H9 (cell line): ENCODE measurements at regions not wholly inside any gene's neighbourhood (a gene's known extent, or its start where the extent isn't known, plus 50 kb on each side); places are given as distances from the start of the nearest gene placed in this dataset.

Source experiments
- DNase-seq: peaks from one replicate; pipeline ENCODE4 v3.0.0-alpha.2; 2017
- H2AFZ ChIP-seq: one replicate; pipeline ENCODE4 v1.6.1; 2013; ENCODE audit warnings: mild to moderate bottlenecking, low read length, control low read depth, moderate library complexity
- H2AK5ac ChIP-seq: 2 replicates; pipeline ENCODE4 v1.6.1; 2013; ENCODE audit warnings: low read length, control low read depth, mixed read lengths; ENCODE audit not compliant: insufficient read length
- H2BK120ac ChIP-seq: one replicate; pipeline ENCODE4 v1.6.1; 2013; ENCODE audit warnings: low read depth, mild to moderate bottlenecking, low read length, control low read depth, inconsistent platforms; ENCODE audit not compliant: poor library complexity, severe bottlenecking
- H2BK12ac ChIP-seq: 2 replicates; pipeline ENCODE4 v1.6.1; 2013; ENCODE audit warnings: low read length, control low read depth, mixed read lengths, low read depth; ENCODE audit not compliant: insufficient read length
- H2BK15ac ChIP-seq: 2 replicates; pipeline ENCODE4 v1.6.1; 2013; ENCODE audit warnings: low read depth, low read length, control low read depth
- H2BK20ac ChIP-seq: one replicate; pipeline ENCODE4 v1.6.1; 2013; ENCODE audit warnings: low read depth, mild to moderate bottlenecking, low read length, control low read depth, inconsistent platforms; ENCODE audit not compliant: poor library complexity, severe bottlenecking
- H2BK5ac ChIP-seq: 2 replicates; pipeline ENCODE4 v1.6.1; 2013; ENCODE audit warnings: low read length, control low read depth, mixed read lengths; ENCODE audit not compliant: insufficient read length
- H3K14ac ChIP-seq: 2 replicates; pipeline ENCODE4 v1.6.1; 2013; ENCODE audit warnings: low read length, control low read depth; ENCODE audit not compliant: insufficient read depth
- H3K18ac ChIP-seq: 2 replicates; pipeline ENCODE4 v1.6.1; 2013; ENCODE audit warnings: low read depth, mild to moderate bottlenecking, mixed read lengths, low read length, control low read depth; ENCODE audit not compliant: insufficient read length
- H3K23ac ChIP-seq: 2 replicates; pipeline ENCODE4 v1.6.1; 2013; ENCODE audit warnings: low read length, control low read depth, mixed read lengths, low read depth; ENCODE audit not compliant: insufficient read length
- H3K23me2 ChIP-seq: 2 replicates; pipeline ENCODE4 v1.6.1; 2013; ENCODE audit warnings: low read depth, mild to moderate bottlenecking, mixed read lengths, low read length, control low read depth; ENCODE audit not compliant: insufficient read length, poor library complexity, severe bottlenecking
- H3K27ac ChIP-seq: 2 replicates; pipeline ENCODE4 v1.5.1; 2013; ENCODE audit warnings: low read length, control low read depth, mixed read lengths, low read depth; ENCODE audit not compliant: insufficient read length
- H3K27me3 ChIP-seq: 2 replicates; pipeline ENCODE4 v1.6.1; 2013; ENCODE audit warnings: low read length, control low read depth, inconsistent platforms; ENCODE audit not compliant: insufficient read depth
- H3K4ac ChIP-seq: 2 replicates; pipeline ENCODE4 v1.6.1; 2013; ENCODE audit warnings: low read depth, mild to moderate bottlenecking, control low read depth, inconsistent platforms, low read length, moderate library complexity
- H3K4me1 ChIP-seq: 2 replicates; pipeline ENCODE4 v1.6.1; 2013; ENCODE audit warnings: low read length, control low read depth, inconsistent platforms; ENCODE audit not compliant: insufficient read depth
- H3K4me2 ChIP-seq: 2 replicates; pipeline ENCODE4 v1.6.1; 2013; ENCODE audit warnings: low read length, control low read depth, mixed read lengths; ENCODE audit not compliant: insufficient read length, insufficient read depth
- H3K56ac ChIP-seq: 2 replicates; pipeline ENCODE4 v1.6.1; 2013; ENCODE audit warnings: low read depth, mild to moderate bottlenecking, mixed read lengths, low read length, control low read depth; ENCODE audit not compliant: insufficient read length
- H3K79me1 ChIP-seq: 2 replicates; pipeline ENCODE4 v1.6.1; 2013; ENCODE audit warnings: low read depth, mild to moderate bottlenecking, moderate library complexity, low read length, control low read depth, inconsistent platforms; ENCODE audit not compliant: insufficient read depth, poor library complexity, severe bottlenecking
- H3K79me2 ChIP-seq: 2 replicates; pipeline ENCODE4 v1.6.1; 2013; ENCODE audit warnings: low read length, control low read depth, inconsistent platforms; ENCODE audit not compliant: insufficient read depth
- H3K9ac ChIP-seq: 2 replicates; pipeline ENCODE4 v1.6.1; 2013; ENCODE audit warnings: low read length, control low read depth, mixed read lengths; ENCODE audit not compliant: insufficient read length; ENCODE audit errors: extremely low read depth
- H3K9me3 ChIP-seq: one replicate; pipeline ENCODE4 v1.6.1; 2013; ENCODE audit warnings: low read depth, low read length, inconsistent platforms; ENCODE audit not compliant: control insufficient read depth
- H3T11ph ChIP-seq: one replicate; pipeline ENCODE4 v1.6.1; 2013; ENCODE audit warnings: mild to moderate bottlenecking, low read length, control low read depth, inconsistent platforms
- H4K20me1 ChIP-seq: one replicate; pipeline ENCODE4 v1.6.1; 2013; ENCODE audit not compliant: control insufficient read depth, insufficient read length, insufficient read depth
- H4K5ac ChIP-seq: 2 replicates; pipeline ENCODE4 v1.6.1; 2013; ENCODE audit warnings: low read depth, mild to moderate bottlenecking, mixed read lengths, low read length, control low read depth; ENCODE audit not compliant: insufficient read length
- H4K8ac ChIP-seq: replicated peaks from 2 replicates; pipeline ENCODE4 v1.6.1; 2013; ENCODE audit warnings: low read length, control low read depth, mixed read lengths, low read depth; ENCODE audit not compliant: insufficient read length
- H4K91ac ChIP-seq: 2 replicates; pipeline ENCODE4 v1.6.1; 2013; ENCODE audit warnings: low read depth, mild to moderate bottlenecking, moderate library complexity, mixed read lengths, low read length, control low read depth; ENCODE audit not compliant: insufficient read length
- H3K27ac Mint-ChIP-seq, 3 experiments: 2 replicates in 2 of 3; 3 replicates in 1 of 3; pipeline ENCODE4 v1.8.0; 2020 to 2021; ENCODE audit warnings: mixed read lengths in 3 of 3, mild to moderate bottlenecking in 1 of 3, moderate library complexity in 1 of 3
- H3K27me3 Mint-ChIP-seq: 2 replicates; pipeline ENCODE4 v1.8.0; 2021; ENCODE audit warnings: low read depth, mild to moderate bottlenecking, moderate library complexity, mixed read lengths
- H3K36me3 Mint-ChIP-seq, 3 experiments: 2 replicates in 2 of 3; 3 replicates in 1 of 3; pipeline ENCODE4 v1.8.0; 2020 to 2021; ENCODE audit warnings: low read depth in 3 of 3, mixed read lengths in 3 of 3; ENCODE audit not compliant: insufficient read depth in 1 of 3
- H3K4me1 Mint-ChIP-seq, 2 experiments: 2 replicates each; pipeline ENCODE4 v1.8.0; 2020; ENCODE audit warnings: mixed read lengths in 2 of 2
- H3K4me3 Mint-ChIP-seq, 2 experiments: 2 replicates in 1 of 2; 3 replicates in 1 of 2; pipeline ENCODE4 v1.8.0; 2020 to 2021; ENCODE audit warnings: mild to moderate bottlenecking in 2 of 2, mixed read lengths in 2 of 2, moderate library complexity in 1 of 2
- H3K9me3 Mint-ChIP-seq, 2 experiments: 2 replicates in 1 of 2; 3 replicates in 1 of 2; pipeline ENCODE4 v1.8.0; 2020; ENCODE audit warnings: mild to moderate bottlenecking in 2 of 2, mixed read lengths in 2 of 2, moderate library complexity in 1 of 2
- whole genome bisulfite sequencing: extraction: QIAGEN DNeasy Blood & Tissue Kit; methylation state at CpG from one replicate; pipeline ENCODE4 v1.1.7; 2013; ENCODE audit warnings: missing lambda C conversion rate, low lambda C conversion rate, mixed read lengths; ENCODE audit not compliant: insufficient read length; ENCODE audit errors: extremely low coverage; 5-methylcytosine and 5-hydroxymethylcytosine counted together
- TF ChIP-seq, protein P1 (sequence below): fragments of 200-600 bp; sonication (generic); conservative IDR thresholded peaks from 3 replicates; pipeline ENCODE4 v1.8.0; 2021; ENCODE audit warnings: antibody characterized with exemption, mild to moderate bottlenecking

DNA sequence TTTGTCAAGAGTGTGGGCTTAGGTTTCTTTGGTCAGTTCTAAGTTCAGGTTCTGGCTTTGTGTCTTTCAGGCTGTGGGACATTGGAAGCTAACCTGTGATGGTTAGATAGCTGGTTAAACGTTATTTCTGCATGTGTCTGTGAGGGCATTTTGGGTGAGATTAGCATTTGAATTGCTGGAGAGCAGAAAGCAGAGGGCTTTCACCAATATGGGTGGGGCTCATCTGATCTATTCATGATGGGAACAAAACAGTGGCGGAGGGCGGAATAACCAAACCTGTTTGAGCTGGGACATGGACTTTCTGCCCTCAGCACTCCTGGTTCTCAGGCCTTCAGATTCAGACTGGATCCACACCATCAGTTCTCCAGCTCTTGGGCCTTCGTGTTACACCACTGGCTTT, 195.4 kb downstream of the KLF13 start:
- H3T11ph ChIP-seq: no peak overlapping the region
- H3K4me1 ChIP-seq: peaks cover 4% of the 10 kb centered on the region; the same call in 1 of the 2 replicates
- no peaks in the 10 kb centered on the region for H3K79me1 ChIP-seq
- H4K91ac ChIP-seq: no peak overlapping the region
- Mint-ChIP-seq H3K4me1 (peaks cover 17% of the 10 kb centered on the region in 2 experiments), H3K9me3 (no peaks in the 10 kb centered on the region; a peak in 1 of 5 replicates), H3K4me3 (no peak overlapping the region), H3K36me3 (no peaks in the 10 kb centered on the region), H3K27ac (no peak overlapping the region), H3K27me3 (peaks cover 2% of the 10 kb centered on the region)
- no peak overlapping the region for H3K4ac ChIP-seq
- H2BK12ac ChIP-seq: no peak overlapping the region
- WGBS: no CpG with 5 or more reads among the region's 4 CpGs
- H2BK15ac ChIP-seq: no peak overlapping the region
- no peak overlapping the region for H3K23ac ChIP-seq
- no peaks in the 10 kb centered on the region for H3K9me3 ChIP-seq
- no peak overlapping the region for H3K4me2 ChIP-seq
- no peak overlapping the region for H2AK5ac ChIP-seq
- no peak overlapping the region for H4K5ac ChIP-seq
- no peak for DNase-seq
- no peak overlapping the region for H3K9ac ChIP-seq
- no peak overlapping the region for H3K14ac ChIP-seq
- H4K20me1 ChIP-seq: no peaks in the 10 kb centered on the region
- no peaks in the 10 kb centered on the region for H3K27me3 ChIP-seq
- H2BK5ac ChIP-seq: no peak overlapping the region
- TF ChIP-seq, protein P1, sequence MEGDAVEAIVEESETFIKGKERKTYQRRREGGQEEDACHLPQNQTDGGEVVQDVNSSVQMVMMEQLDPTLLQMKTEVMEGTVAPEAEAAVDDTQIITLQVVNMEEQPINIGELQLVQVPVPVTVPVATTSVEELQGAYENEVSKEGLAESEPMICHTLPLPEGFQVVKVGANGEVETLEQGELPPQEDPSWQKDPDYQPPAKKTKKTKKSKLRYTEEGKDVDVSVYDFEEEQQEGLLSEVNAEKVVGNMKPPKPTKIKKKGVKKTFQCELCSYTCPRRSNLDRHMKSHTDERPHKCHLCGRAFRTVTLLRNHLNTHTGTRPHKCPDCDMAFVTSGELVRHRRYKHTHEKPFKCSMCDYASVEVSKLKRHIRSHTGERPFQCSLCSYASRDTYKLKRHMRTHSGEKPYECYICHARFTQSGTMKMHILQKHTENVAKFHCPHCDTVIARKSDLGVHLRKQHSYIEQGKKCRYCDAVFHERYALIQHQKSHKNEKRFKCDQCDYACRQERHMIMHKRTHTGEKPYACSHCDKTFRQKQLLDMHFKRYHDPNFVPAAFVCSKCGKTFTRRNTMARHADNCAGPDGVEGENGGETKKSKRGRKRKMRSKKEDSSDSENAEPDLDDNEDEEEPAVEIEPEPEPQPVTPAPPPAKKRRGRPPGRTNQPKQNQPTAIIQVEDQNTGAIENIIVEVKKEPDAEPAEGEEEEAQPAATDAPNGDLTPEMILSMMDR: no peak
- no peak overlapping the region for H2BK20ac ChIP-seq
- H2BK120ac ChIP-seq: no peak overlapping the region
- H3K56ac ChIP-seq: no peak overlapping the region
- H4K8ac ChIP-seq: no peak overlapping the region
- no peak overlapping the region for H2AFZ ChIP-seq
- H3K23me2 ChIP-seq: no peaks in the 10 kb centered on the region
- no peak overlapping the region for H3K27ac ChIP-seq
- no peaks in the 10 kb centered on the region for H3K79me2 ChIP-seq
- H3K18ac ChIP-seq: no peak overlapping the region
